ENCODE measurements at regions not wholly inside any gene's neighbourhood (a gene's known extent, or its start where the extent isn't known, plus 50 kb on each side); places are given as distances from the start of the nearest gene placed in this dataset.

DNA sequence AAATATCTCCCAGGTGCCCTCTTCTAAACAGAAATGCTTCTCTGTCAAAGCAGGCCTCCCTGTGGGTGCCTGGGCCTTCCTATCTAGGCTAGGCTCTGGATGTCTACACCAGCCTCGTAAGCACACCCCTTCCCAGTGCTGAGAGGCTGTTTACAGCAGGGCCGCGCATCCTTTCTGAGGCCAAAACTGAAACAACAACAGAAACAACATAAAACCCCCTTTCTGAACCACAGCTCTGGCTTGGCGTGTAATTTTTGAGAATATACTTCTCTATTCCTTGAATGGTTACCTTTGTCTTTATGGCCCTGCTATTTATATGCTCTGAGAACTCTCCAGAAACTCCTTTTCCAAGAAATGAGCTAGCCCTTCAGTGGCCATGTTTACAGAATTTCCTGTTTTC lies 118.4 kb downstream of the BCL2L11 start:
- H3K79me1 ChIP-seq (ENCODE audit: low read depth in 1 of 2, low read length in 2 of 2): peaks cover 15 to 39% of the 10 kb centered on the region in 2 experiments
- H3K18ac ChIP-seq (ENCODE audit: low read depth, low read length): no peak overlapping the region
- H2BK5ac ChIP-seq (ENCODE audit: low read depth, low read length, poor library complexity, severe bottlenecking): no peak overlapping the region
- H3K4me1 ChIP-seq (ENCODE audit: control insufficient read depth, insufficient read depth, low read length): no peaks in the 10 kb centered on the region
- H3K23ac ChIP-seq (ENCODE audit: low read depth, low read length): no peak overlapping the region
- dilution Hi-C loops (cut with HindIII; ENCODE audit: low sequenced_read_pairs, unreplicated experiment): no loop called here
- no peak overlapping the region for H3K4me3 ChIP-seq (ENCODE audit: insufficient read depth, low read depth, low read length)
- H2BK120ac ChIP-seq (ENCODE audit: low read depth, low read length): no peak overlapping the region
- H2AK9ac ChIP-seq (replicated peaks; ENCODE audit: low read depth, low read length, poor library complexity): no peak overlapping the region
- no peak overlapping the region for H4K91ac ChIP-seq (ENCODE audit: insufficient read depth, low read depth, low read length)
- no peak overlapping the region for H4K8ac ChIP-seq (ENCODE audit: low read depth in 2 of 2, low read length in 2 of 2)
- H3K27ac ChIP-seq (ENCODE audit: insufficient read depth, low read length): no peak overlapping the region
- H3K27me3 ChIP-seq (ENCODE audit: control insufficient read depth, insufficient read depth, low read length): no peaks in the 10 kb centered on the region
- H4K5ac ChIP-seq (ENCODE audit: low read depth, low read length): no peak overlapping the region
- no peak overlapping the region for H3K9ac ChIP-seq (ENCODE audit: low read depth, low read length)
- H3K4me2 ChIP-seq (ENCODE audit: low read depth, low read length): no peak overlapping the region
- DNase-seq: no peak
- H3K4ac ChIP-seq (ENCODE audit: low read depth, low read length): no peak overlapping the region
- 100% methylated on average over 2 of the region's 4 CpGs; no CpG with 5 or more reads in 1 of the 2 experiments for WGBS, 2 experiments (ENCODE audit: extremely low coverage in 2 of 2, insufficient read length in 1 of 2)
- H2AK5ac ChIP-seq (ENCODE audit: low read depth, low read length): no peak overlapping the region
- no peak overlapping the region for H3K56ac ChIP-seq (ENCODE audit: extremely low read depth, insufficient read depth, low read length)
- H3K14ac ChIP-seq (replicated peaks; ENCODE audit: low read depth, low read length): no peak overlapping the region
- CTCF ChIA-PET: no interaction called here
- H2AFZ ChIP-seq (replicated peaks; ENCODE audit: low read length, poor library complexity): no peak overlapping the region
- POLR2A ChIA-PET (ENCODE audit: unreplicated experiment): no interaction called here
- in situ Hi-C loops (cut with MboI; ENCODE audit: low sequenced_read_pairs): no loop called here
- TF ChIP-seq POLR2A (IDR thresholded peaks at IDR 0.05; ENCODE audit: low read depth, low read length): no peak
- TF ChIP-seq SMC3 (IDR thresholded peaks at IDR 0.05; ENCODE audit: low read depth, low read length): no peak
- no peak for TF ChIP-seq MAFK (IDR thresholded peaks at IDR 0.05; ENCODE audit: low read depth, low read length)
- TF ChIP-seq BHLHE40 (IDR thresholded peaks at IDR 0.05; ENCODE audit: low read depth, low read length): no peak
- intact Hi-C loops (cut with micrococcal nuclease): no loop called here
- no peak overlapping the region for H2BK15ac ChIP-seq (ENCODE audit: low read depth, low read length)
- no peak for ATAC-seq (ENCODE audit: low read depth)
- no peaks in the 10 kb centered on the region for H3K9me3 ChIP-seq (ENCODE audit: control insufficient read depth, insufficient read depth, low read length)
- BruUV-seq (replicated peaks): no TSS peak
- H3K36me3 ChIP-seq (ENCODE audit: control insufficient read depth, insufficient read depth, low read length): peaks cover 9% of the 10 kb centered on the region
- H2BK20ac ChIP-seq (ENCODE audit: low read depth, low read length): no peak overlapping the region
- H3K9me1 ChIP-seq (ENCODE audit: insufficient read depth, low read length): peaks cover 12% of the 10 kb centered on the region
- peaks cover 11% of the 10 kb centered on the region; the same call in 1 of the 2 replicates for H4K20me1 ChIP-seq (ENCODE audit: insufficient read depth, low read length)
